Ovary (tissue), 3 donors: ENCODE measurements at regions not wholly inside any gene's neighbourhood (a gene's known extent, or its start where the extent isn't known, plus 50 kb on each side); places are given as distances from the start of the nearest gene placed in this dataset.

Experiments used
- EP300 ChIP-seq: sonication (generic); formaldehyde crosslinking; IDR thresholded peaks from one replicate; pipeline ENCODE4 v1.6.1; 2017; ENCODE audit warnings: antibody characterized with exemption
- POLR2A ChIP-seq: fragments of 450-650 bp; IDR thresholded peaks from one replicate; pipeline ENCODE4 v1.6.1; 2017; ENCODE audit warnings: antibody characterized with exemption, mild to moderate bottlenecking, moderate library complexity
- TF ChIP-seq, protein P1 (sequence below), 3 donors: fragments of 450-650 bp in 2 of 3; fragments of 200-600 bp in 1 of 3; IDR thresholded peaks; one replicate each; pipeline versions ENCODE4 v1.5.1 to v1.8.0; 2016 to 2022; ENCODE audit warnings: antibody characterized with exemption in 3 of 3, mild to moderate bottlenecking in 1 of 3
- donor health status: DM: no; HTN: no; CAD: no.

DNA sequence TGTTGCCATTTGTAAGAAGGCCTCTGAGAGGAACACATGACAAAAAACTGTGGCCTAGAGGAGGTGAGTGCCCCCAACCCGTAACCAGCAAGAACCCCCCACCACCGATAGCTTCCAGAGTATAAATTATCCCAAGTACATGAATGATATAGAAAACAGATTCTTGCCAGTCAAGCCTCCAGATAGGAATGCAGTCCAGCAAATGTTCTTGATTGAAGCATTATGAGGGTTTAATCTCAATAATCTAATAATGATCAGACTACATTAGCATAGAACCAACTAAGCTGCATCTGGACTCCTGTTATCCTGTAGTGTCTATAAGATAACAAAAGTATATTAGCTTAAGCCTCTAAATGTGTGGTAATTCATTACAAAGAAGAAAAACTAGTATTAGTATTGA, 908.9 kb upstream of the ATXN8OS start:
- TF ChIP-seq POLR2A, result no peak
- TF ChIP-seq, protein P1, sequence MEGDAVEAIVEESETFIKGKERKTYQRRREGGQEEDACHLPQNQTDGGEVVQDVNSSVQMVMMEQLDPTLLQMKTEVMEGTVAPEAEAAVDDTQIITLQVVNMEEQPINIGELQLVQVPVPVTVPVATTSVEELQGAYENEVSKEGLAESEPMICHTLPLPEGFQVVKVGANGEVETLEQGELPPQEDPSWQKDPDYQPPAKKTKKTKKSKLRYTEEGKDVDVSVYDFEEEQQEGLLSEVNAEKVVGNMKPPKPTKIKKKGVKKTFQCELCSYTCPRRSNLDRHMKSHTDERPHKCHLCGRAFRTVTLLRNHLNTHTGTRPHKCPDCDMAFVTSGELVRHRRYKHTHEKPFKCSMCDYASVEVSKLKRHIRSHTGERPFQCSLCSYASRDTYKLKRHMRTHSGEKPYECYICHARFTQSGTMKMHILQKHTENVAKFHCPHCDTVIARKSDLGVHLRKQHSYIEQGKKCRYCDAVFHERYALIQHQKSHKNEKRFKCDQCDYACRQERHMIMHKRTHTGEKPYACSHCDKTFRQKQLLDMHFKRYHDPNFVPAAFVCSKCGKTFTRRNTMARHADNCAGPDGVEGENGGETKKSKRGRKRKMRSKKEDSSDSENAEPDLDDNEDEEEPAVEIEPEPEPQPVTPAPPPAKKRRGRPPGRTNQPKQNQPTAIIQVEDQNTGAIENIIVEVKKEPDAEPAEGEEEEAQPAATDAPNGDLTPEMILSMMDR (IDR thresholded peaks at IDR 0.05), result no peak
- no peak for TF ChIP-seq EP300
